ENCODE measurements at regions not wholly inside any gene's neighbourhood (a gene's known extent, or its start where the extent isn't known, plus 50 kb on each side); places are given as distances from the start of the nearest gene placed in this dataset.

GRCh38 chr10:15985690-15986089, 125.4 kb upstream of the MINDY3 start:
- no peaks in the 10 kb centered on the region for H3K4me1 ChIP-seq
- H3K27me3 ChIP-seq = no peaks in the 10 kb centered on the region
- WGBS, 2 donors (ENCODE audit: low coverage in 1 of 2) = 69 to 89% methylated on average over 1 to 4 of the region's 4 CpGs
- in situ Hi-C loops (cut with MboI; ENCODE audit: low pct_ligation_motif_present in 1 of 4, low pct_unique_long_range_greater_than_20kb in 1 of 4, low sequenced_read_pairs in 3 of 4) = no loop called here
- TF ChIP-seq CTCF (IDR thresholded peaks at IDR 0.05) (no peak), POLR2AphosphoS5 (IDR thresholded peaks at IDR 0.05) (no peak)
- H3K4me3 ChIP-seq = no peak overlapping the region
- no peak overlapping the region for H3K27ac ChIP-seq
- no peaks in the 10 kb centered on the region for H3K36me3 ChIP-seq
- no peaks in the 10 kb centered on the region for H3K9me3 ChIP-seq
- intact Hi-C loops (cut with DNase I; ENCODE audit: low total_unique reads) = no loop called here
- no peak for DNase-seq

DNA sequence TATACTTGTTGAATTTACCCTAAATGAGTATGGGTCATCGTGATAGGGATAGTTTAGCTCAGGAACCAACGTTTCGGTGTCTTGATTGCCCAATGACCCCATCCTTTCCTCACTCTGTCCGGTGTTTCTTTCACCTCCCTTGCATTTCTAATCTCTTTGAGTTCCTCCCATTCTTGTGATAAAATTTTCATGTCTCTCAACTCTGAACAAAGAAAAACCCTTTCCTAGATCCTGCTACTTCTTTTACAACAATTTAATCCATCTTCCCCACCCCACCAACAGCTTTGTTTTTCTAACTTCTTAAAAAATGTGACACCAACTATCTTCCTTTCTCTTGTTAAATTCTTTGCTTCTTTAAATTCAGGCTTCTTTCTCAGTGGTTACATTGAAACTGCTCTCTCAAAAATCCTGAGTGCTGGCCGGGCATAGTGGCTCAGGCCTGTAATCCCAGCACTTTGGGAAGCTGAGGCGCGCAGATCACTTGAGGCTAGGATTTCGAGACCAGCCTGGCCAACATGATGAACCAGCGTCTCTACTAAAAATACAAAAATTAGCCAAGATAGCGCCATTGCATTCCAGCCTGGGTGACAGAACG, 130.3 kb upstream of the MINDY3 start:
- TF ChIP-seq POLR2A (IDR thresholded peaks at IDR 0.05) (no peak), CTCF (IDR thresholded peaks at IDR 0.05) (no peak), EP300 (IDR thresholded peaks at IDR 0.05; ENCODE audit: low read depth) (no peak), POLR2AphosphoS5 (IDR thresholded peaks at IDR 0.05) (no peak)
- Histone ChIP-seq H3K4me1 (no peaks in the 10 kb centered on the region), H3K27me3 (no peaks in the 10 kb centered on the region), H3K27ac (no peak overlapping the region), H3K36me3 (no peaks in the 10 kb centered on the region), H3K4me3 (no peak overlapping the region), H3K9me3 (peaks cover 0 to under 1% of the 10 kb centered on the region in 2 donors)
- 59 to 73% methylated on average over 7 to 11 of the region's 11 CpGs for WGBS, 2 donors (ENCODE audit: low coverage in 1 of 2)
- intact Hi-C loops (cut with DNase I; ENCODE audit: low total_unique reads) (no loop called here), in situ Hi-C loops (cut with MboI; ENCODE audit: low pct_ligation_motif_present in 1 of 4, low pct_unique_long_range_greater_than_20kb in 1 of 4, low sequenced_read_pairs in 3 of 4) (no loop called here)
- DNase-seq = no peak

GRCh38 chr10:15997313-15997712, 137.0 kb upstream of the MINDY3 start:
- intact Hi-C loops (cut with DNase I; ENCODE audit: low total_unique reads) (no loop called here), in situ Hi-C loops (cut with MboI; ENCODE audit: low pct_ligation_motif_present in 1 of 4, low pct_unique_long_range_greater_than_20kb in 1 of 4, low sequenced_read_pairs in 3 of 4) (no loop called here)
- no peaks in the 10 kb centered on the region for H3K36me3 ChIP-seq
- H3K27ac ChIP-seq = no peak overlapping the region
- H3K27me3 ChIP-seq = no peaks in the 10 kb centered on the region
- H3K9me3 ChIP-seq = peaks cover 0 to 9% of the 10 kb centered on the region in 2 donors
- no peaks in the 10 kb centered on the region for H3K4me1 ChIP-seq
- TF ChIP-seq POLR2A (IDR thresholded peaks at IDR 0.05) = no peak
- no peak for TF ChIP-seq EP300 (IDR thresholded peaks at IDR 0.05; ENCODE audit: low read depth)
- no peak for TF ChIP-seq POLR2AphosphoS5 (IDR thresholded peaks at IDR 0.05)
- TF ChIP-seq CTCF (IDR thresholded peaks at IDR 0.05) = no peak
- DNase-seq = no peak
- H3K4me3 ChIP-seq = no peak overlapping the region
- WGBS, 2 donors (ENCODE audit: low coverage in 1 of 2) = 55 to 66% methylated on average over 4 of the region's 4 CpGs

DNA sequence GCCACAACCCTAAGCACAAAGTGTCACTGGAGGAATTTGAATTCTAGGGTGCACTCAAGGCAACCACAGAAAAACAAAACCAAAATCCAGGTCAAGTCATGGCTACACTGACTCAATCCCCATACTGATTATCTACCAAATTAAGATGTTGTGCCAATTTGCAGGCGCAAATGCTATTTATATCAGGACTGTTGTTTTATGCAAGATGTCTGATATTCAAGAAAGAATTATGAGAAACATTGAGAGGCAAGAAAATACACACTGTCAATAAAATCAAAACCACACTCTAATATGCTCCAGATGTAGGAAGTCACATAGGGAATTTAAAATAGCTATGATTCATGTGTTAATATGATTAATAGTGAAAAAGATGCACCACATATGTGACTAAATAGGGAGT, 141.3 kb upstream of the MINDY3 start:
- WGBS, 2 donors (ENCODE audit: low coverage in 1 of 2) = 90 to 100% methylated on average over 1 of the region's 1 CpG
- H3K27ac ChIP-seq = no peak overlapping the region
- H3K9me3 ChIP-seq = no peaks in the 10 kb centered on the region
- DNase-seq = no peak
- no peak for TF ChIP-seq EP300 (IDR thresholded peaks at IDR 0.05; ENCODE audit: low read depth)
- no peak for TF ChIP-seq CTCF (IDR thresholded peaks at IDR 0.05)
- H3K36me3 ChIP-seq = no peaks in the 10 kb centered on the region
- no peaks in the 10 kb centered on the region for H3K4me1 ChIP-seq
- intact Hi-C loops (cut with DNase I; ENCODE audit: low total_unique reads) = no loop called here
- in situ Hi-C loops (cut with MboI; ENCODE audit: low pct_ligation_motif_present in 1 of 4, low pct_unique_long_range_greater_than_20kb in 1 of 4, low sequenced_read_pairs in 3 of 4) = no loop called here
- no peaks in the 10 kb centered on the region for H3K27me3 ChIP-seq
- H3K4me3 ChIP-seq = no peak overlapping the region
